ENCODE measurements at regions not wholly inside any gene's neighbourhood (a gene's known extent, or its start where the extent isn't known, plus 50 kb on each side); places are given as distances from the start of the nearest gene placed in this dataset.

- WGBS, 4 donors: 96 to 100% (median 97%) methylated on average over 3 of the region's 3 CpGs
- TF ChIP-seq CTCF (IDR thresholded peaks at IDR 0.05) (no peak), POLR2A (IDR thresholded peaks at IDR 0.05) (no peak)
- no peak overlapping the region for H3K4me3 ChIP-seq
Observed at GRCh38 chr12:111064154-111064553, 143.8 kb upstream of the MYL2 start.

GRCh38 chr12:111063295-111064026 is 143.1 kb upstream of the MYL2 start:
- Histone ChIP-seq H3K4me1 (peaks cover 0 to 8% (median 0%) of the 10 kb centered on the region in 12 donors), H3K4me3 (no peak overlapping the region), H3K27ac (no peak overlapping the region), H3K36me3 (no peaks in the 10 kb centered on the region), H3K9me3 (peaks cover 0 to 4% (median 0%) of the 10 kb centered on the region in 12 donors), H3K27me3 (peaks cover 0 to under 1% (median 0%) of the 10 kb centered on the region in 9 donors)
- ATAC-seq (no peak), DNase-seq (no peak)
- intact Hi-C loops (cut with DNase I): no loop called here
- 66 to 79% (median 76%) methylated on average over 18 to 22 of the region's 22 CpGs for WGBS, 4 donors
- no peak for TF ChIP-seq POLR2A (IDR thresholded peaks at IDR 0.05)
- TF ChIP-seq CTCF (IDR thresholded peaks at IDR 0.05): no peak

More at GRCh38 chr12:111064154-111064553, 143.8 kb upstream of the MYL2 start:
- H3K4me1 ChIP-seq: peaks cover 0 to 8% (median 0%) of the 10 kb centered on the region in 12 donors
- H3K27ac ChIP-seq: no peak overlapping the region
- no peaks in the 10 kb centered on the region for H3K36me3 ChIP-seq
- ATAC-seq (no peak), DNase-seq (no peak)
- peaks cover 0 to 8% (median 0%) of the 10 kb centered on the region in 9 donors for H3K27me3 ChIP-seq
- intact Hi-C loops (cut with DNase I): no loop called here
- H3K9me3 ChIP-seq: peaks cover 0 to 4% (median 0%) of the 10 kb centered on the region in 12 donors

- 86 to 93% (median 90%) methylated on average over 7 of the region's 7 CpGs for WGBS, 4 donors
- H3K27ac ChIP-seq: peak overlapping the region in 1 of 12 donors; percentile 82
Observed at GRCh38 chr12:111057701-111058425, 137.5 kb upstream of the MYL2 start.

More at GRCh38 chr12:111057701-111058425, 137.5 kb upstream of the MYL2 start:
- no peak for DNase-seq
- no peak for ATAC-seq
- Histone ChIP-seq H3K4me1 (peaks cover 0 to 11% (median 0%) of the 10 kb centered on the region in 12 donors), H3K4me3 (no peak overlapping the region), H3K9me3 (no peaks in the 10 kb centered on the region), H3K36me3 (no peaks in the 10 kb centered on the region), H3K27me3 (peaks cover 0 to 2% (median 0%) of the 10 kb centered on the region in 9 donors)
- no peak for TF ChIP-seq CTCF (IDR thresholded peaks at IDR 0.05)
- no peak for TF ChIP-seq POLR2A (IDR thresholded peaks at IDR 0.05)
- intact Hi-C loops (cut with DNase I): no loop called here

All from heart left ventricle (tissue), 16 donors.